Duodenal mucosa (tissue), 2 donors: ENCODE measurements at regions not wholly inside any gene's neighbourhood (a gene's known extent, or its start where the extent isn't known, plus 50 kb on each side); places are given as distances from the start of the nearest gene placed in this dataset.

Experiments used
- H3K27ac ChIP-seq: one replicate; pipeline ENCODE4 v1.7.0; 2013; ENCODE audit warnings: low read depth, low read length
- H3K27me3 ChIP-seq, 2 donors: one replicate each; pipeline ENCODE4 v1.7.0; 2013; ENCODE audit warnings: low read length in 2 of 2, control low read depth in 1 of 2; ENCODE audit not compliant: insufficient read depth in 2 of 2, control insufficient read depth in 1 of 2
- H3K36me3 ChIP-seq, 2 donors: one replicate each; pipeline ENCODE4 v1.7.0; 2013; ENCODE audit warnings: low read length in 2 of 2, control low read depth in 1 of 2; ENCODE audit not compliant: insufficient read depth in 2 of 2, control insufficient read depth in 1 of 2
- H3K4me1 ChIP-seq, 2 donors: one replicate each; pipeline ENCODE4 v1.7.0; 2013; ENCODE audit warnings: low read length in 2 of 2, control low read depth in 1 of 2; ENCODE audit not compliant: insufficient read depth in 2 of 2, control insufficient read depth in 1 of 2
- H3K4me3 ChIP-seq, 2 donors: one replicate each; pipeline ENCODE4 v1.7.0; 2013; ENCODE audit warnings: low read length in 2 of 2, low read depth in 1 of 2
- H3K9ac ChIP-seq, 2 donors: one replicate each; pipeline ENCODE4 v1.7.0; 2013; ENCODE audit warnings: low read length in 2 of 2, low read depth in 1 of 2
- H3K9me3 ChIP-seq, 2 donors: one replicate each; pipeline ENCODE4 v1.7.0; 2013; ENCODE audit warnings: low read length in 2 of 2, control low read depth in 1 of 2; ENCODE audit not compliant: control insufficient read depth in 1 of 2

GRCh38 chr12:27193106-27193505, 51.0 kb upstream of the STK38L start:
- H3K27ac ChIP-seq, result no peak overlapping the region
- no peaks in the 10 kb centered on the region for H3K9me3 ChIP-seq

GRCh38 chr12:27193854-27194544, 50.1 kb upstream of the STK38L start:
- H3K27me3 ChIP-seq, result no peaks in the 10 kb centered on the region
- H3K4me1 ChIP-seq, result peaks cover 29 to 31% of the 10 kb centered on the region in 2 donors
- H3K4me3 ChIP-seq, result no peak overlapping the region
- peak overlapping the region; percentile 3 for H3K27ac ChIP-seq
- H3K9ac ChIP-seq, result peak overlapping the region in 1 of 2 donors; percentile 22
- H3K36me3 ChIP-seq, result no peaks in the 10 kb centered on the region
- H3K9me3 ChIP-seq, result no peaks in the 10 kb centered on the region

More at GRCh38 chr12:27193106-27193505, 51.0 kb upstream of the STK38L start:
- H3K9ac ChIP-seq, result no peak overlapping the region
- H3K36me3 ChIP-seq, result no peaks in the 10 kb centered on the region
- H3K4me1 ChIP-seq, result peaks cover 29 to 31% of the 10 kb centered on the region in 2 donors
- no peaks in the 10 kb centered on the region for H3K27me3 ChIP-seq
- H3K4me3 ChIP-seq, result no peak overlapping the region
